Vagina (tissue), 2 donors: ENCODE measurements at regions not wholly inside any gene's neighbourhood (a gene's known extent, or its start where the extent isn't known, plus 50 kb on each side); places are given as distances from the start of the nearest gene placed in this dataset.

ENCODE experiments used
- POLR2A ChIP-seq, 2 donors: fragments of 450-650 bp; IDR thresholded peaks; one replicate each; pipeline ENCODE4 v1.6.1; 2017; ENCODE audit warnings: antibody characterized with exemption in 2 of 2, mild to moderate bottlenecking in 2 of 2, moderate library complexity in 2 of 2
- TF ChIP-seq, protein P1 (sequence below), 3 experiments: fragments of 450-650 bp in 2 of 3; fragments of 200-600 bp in 1 of 3; sonication (generic) in 1 of 3; IDR thresholded peaks; one replicate each; pipeline ENCODE4 v1.5.1; 2017 to 2019; ENCODE audit warnings: antibody characterized with exemption in 3 of 3, mild to moderate bottlenecking in 2 of 3, moderate library complexity in 2 of 3

DNA sequence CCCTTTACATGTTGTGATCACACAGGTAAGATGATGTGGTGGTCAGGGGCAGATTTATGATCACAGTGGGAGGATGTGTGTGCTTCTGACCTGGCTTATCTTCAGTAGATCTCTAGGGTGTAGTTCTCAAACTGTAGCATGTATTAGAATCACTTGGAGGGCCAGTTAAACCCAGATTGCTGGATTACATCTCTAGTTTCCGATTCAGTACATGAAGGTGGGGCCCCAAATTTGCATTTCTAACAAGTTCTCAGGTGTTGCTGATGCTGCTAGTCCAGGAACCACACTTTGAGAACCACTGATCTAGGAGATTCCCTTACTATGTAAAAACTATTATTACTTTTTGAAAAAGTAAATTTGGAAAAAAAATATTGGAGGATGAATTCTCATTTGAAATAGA is 199.3 kb upstream of the GOLIM4 start:
- no peak for TF ChIP-seq POLR2A (IDR thresholded peaks at IDR 0.05)
- TF ChIP-seq, protein P1, sequence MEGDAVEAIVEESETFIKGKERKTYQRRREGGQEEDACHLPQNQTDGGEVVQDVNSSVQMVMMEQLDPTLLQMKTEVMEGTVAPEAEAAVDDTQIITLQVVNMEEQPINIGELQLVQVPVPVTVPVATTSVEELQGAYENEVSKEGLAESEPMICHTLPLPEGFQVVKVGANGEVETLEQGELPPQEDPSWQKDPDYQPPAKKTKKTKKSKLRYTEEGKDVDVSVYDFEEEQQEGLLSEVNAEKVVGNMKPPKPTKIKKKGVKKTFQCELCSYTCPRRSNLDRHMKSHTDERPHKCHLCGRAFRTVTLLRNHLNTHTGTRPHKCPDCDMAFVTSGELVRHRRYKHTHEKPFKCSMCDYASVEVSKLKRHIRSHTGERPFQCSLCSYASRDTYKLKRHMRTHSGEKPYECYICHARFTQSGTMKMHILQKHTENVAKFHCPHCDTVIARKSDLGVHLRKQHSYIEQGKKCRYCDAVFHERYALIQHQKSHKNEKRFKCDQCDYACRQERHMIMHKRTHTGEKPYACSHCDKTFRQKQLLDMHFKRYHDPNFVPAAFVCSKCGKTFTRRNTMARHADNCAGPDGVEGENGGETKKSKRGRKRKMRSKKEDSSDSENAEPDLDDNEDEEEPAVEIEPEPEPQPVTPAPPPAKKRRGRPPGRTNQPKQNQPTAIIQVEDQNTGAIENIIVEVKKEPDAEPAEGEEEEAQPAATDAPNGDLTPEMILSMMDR (IDR thresholded peaks at IDR 0.05) = no peak
